DOHH2 (cell line): ENCODE measurements at regions not wholly inside any gene's neighbourhood (a gene's known extent, or its start where the extent isn't known, plus 50 kb on each side); places are given as distances from the start of the nearest gene placed in this dataset.

ENCODE experiments used
- H3F3A ChIP-seq: fragments of 200-600 bp; sonication (generic), shearing (Covaris generic); 2 replicates; pipeline ENCODE4 v1.6.0; 2016; ENCODE audit warnings: antibody characterized with exemption, mild to moderate bottlenecking; ENCODE audit not compliant: control insufficient read depth, insufficient read depth
- H3K27ac ChIP-seq: fragments of 200-600 bp; sonication (generic); 2 replicates; pipeline ENCODE4 v1.5.1; 2014; ENCODE audit warnings: low read depth, mild to moderate bottlenecking, low read length, moderate library complexity
- H3K27me3 ChIP-seq: fragments of 200-600 bp; sonication (generic); 2 replicates; pipeline ENCODE4 v1.6.1; 2014; ENCODE audit warnings: mild to moderate bottlenecking, low read length, mixed read lengths; ENCODE audit not compliant: control insufficient read depth
- H3K36me3 ChIP-seq: fragments of 200-600 bp; sonication (generic); 2 replicates; pipeline ENCODE4 v1.6.1; 2014; ENCODE audit warnings: mild to moderate bottlenecking, low read length, moderate library complexity, mixed read lengths; ENCODE audit not compliant: control insufficient read depth
- H3K4me1 ChIP-seq: fragments of 200-600 bp; sonication (generic); 2 replicates; pipeline ENCODE4 v1.6.1; 2014; ENCODE audit warnings: mild to moderate bottlenecking, low read length, mixed read lengths; ENCODE audit not compliant: control insufficient read depth
- H3K4me2 ChIP-seq: fragments of 200-600 bp; sonication (generic); 2 replicates; pipeline ENCODE4 v1.6.0; 2014; ENCODE audit warnings: mild to moderate bottlenecking, low read length, moderate library complexity
- H3K4me3 ChIP-seq: fragments of 200-600 bp; sonication (generic); 2 replicates; pipeline ENCODE4 v1.5.1; 2014; ENCODE audit warnings: mild to moderate bottlenecking, low read length, mixed read lengths
- H3K79me2 ChIP-seq: fragments of 200-600 bp; sonication (generic); 2 replicates; pipeline ENCODE4 v1.6.1; 2014; ENCODE audit warnings: mild to moderate bottlenecking, low read length, mixed read lengths; ENCODE audit not compliant: control insufficient read depth
- H3K9me2 ChIP-seq: fragments of 200-600 bp; sonication (generic); replicated peaks from 2 replicates; pipeline ENCODE4 v1.6.1; 2014; ENCODE audit warnings: mild to moderate bottlenecking, low read length, mixed read lengths; ENCODE audit not compliant: control insufficient read depth
- H3K9me3 ChIP-seq: fragments of 200-600 bp; sonication (generic); 2 replicates; pipeline ENCODE4 v1.6.1; 2014; ENCODE audit warnings: antibody characterized with exemption, low read length, mixed read lengths; ENCODE audit not compliant: control insufficient read depth, insufficient read depth
- H4K20me1 ChIP-seq: fragments of 200-600 bp; sonication (generic); 2 replicates; pipeline ENCODE4 v1.6.0; 2014; ENCODE audit warnings: low read depth, mild to moderate bottlenecking, antibody characterized with exemption, low read length, moderate library complexity; ENCODE audit not compliant: control insufficient read depth, insufficient read depth
- EZH2phosphoT487 ChIP-seq: fragments of 200-600 bp; sonication (generic); IDR thresholded peaks from 2 replicates; pipeline ENCODE4 v1.6.1; 2017; ENCODE audit warnings: borderline replicate concordance, mild to moderate bottlenecking, antibody characterized with exemption, low read length, moderate library complexity, mixed read lengths
- TF ChIP-seq, protein P1 (sequence below): fragments of 200-600 bp; sonication (generic); IDR thresholded peaks from one replicate; pipeline ENCODE4 v1.5.1; 2014; ENCODE audit warnings: antibody characterized with exemption, mild to moderate bottlenecking, low read depth, low read length; ENCODE audit not compliant: poor library complexity, severe bottlenecking

- Histone ChIP-seq H4K20me1 (no peaks in the 10 kb centered on the region), H3K4me1 (no peaks in the 10 kb centered on the region), H3K27me3 (no peaks in the 10 kb centered on the region), H3F3A (no peaks in the 10 kb centered on the region), H3K79me2 (no peaks in the 10 kb centered on the region), H3K9me3 (no peaks in the 10 kb centered on the region), H3K9me2 (no peaks in the 10 kb centered on the region), H3K36me3 (no peaks in the 10 kb centered on the region), H3K4me3 (no peak overlapping the region), H3K27ac (no peak overlapping the region), H3K4me2 (no peak overlapping the region)
- TF ChIP-seq, protein P1, sequence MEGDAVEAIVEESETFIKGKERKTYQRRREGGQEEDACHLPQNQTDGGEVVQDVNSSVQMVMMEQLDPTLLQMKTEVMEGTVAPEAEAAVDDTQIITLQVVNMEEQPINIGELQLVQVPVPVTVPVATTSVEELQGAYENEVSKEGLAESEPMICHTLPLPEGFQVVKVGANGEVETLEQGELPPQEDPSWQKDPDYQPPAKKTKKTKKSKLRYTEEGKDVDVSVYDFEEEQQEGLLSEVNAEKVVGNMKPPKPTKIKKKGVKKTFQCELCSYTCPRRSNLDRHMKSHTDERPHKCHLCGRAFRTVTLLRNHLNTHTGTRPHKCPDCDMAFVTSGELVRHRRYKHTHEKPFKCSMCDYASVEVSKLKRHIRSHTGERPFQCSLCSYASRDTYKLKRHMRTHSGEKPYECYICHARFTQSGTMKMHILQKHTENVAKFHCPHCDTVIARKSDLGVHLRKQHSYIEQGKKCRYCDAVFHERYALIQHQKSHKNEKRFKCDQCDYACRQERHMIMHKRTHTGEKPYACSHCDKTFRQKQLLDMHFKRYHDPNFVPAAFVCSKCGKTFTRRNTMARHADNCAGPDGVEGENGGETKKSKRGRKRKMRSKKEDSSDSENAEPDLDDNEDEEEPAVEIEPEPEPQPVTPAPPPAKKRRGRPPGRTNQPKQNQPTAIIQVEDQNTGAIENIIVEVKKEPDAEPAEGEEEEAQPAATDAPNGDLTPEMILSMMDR: no peak
- TF ChIP-seq EZH2phosphoT487: no peak
These were observed 370.4 kb downstream of the SOCS6 start for GRCh38 chr18:70659036-70659925.

DNA sequence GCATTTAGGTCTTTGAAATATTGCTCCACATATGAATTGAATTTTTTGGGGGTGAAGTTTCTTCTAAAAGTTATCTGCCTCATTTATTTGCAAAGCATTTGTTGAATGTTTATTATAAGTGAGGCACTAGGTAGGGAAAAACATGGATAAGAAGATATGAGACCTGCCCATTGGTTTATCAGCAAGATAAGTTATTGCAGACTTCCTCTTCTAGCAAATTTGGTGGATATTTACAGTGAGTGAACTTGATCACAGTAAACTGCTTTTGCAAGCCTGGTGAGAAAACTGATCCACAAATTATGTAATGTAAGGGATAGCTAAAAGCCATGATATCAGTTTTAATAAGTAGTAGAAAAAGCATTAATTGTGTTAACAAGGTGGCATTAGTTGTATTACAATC lies 364.8 kb downstream of the SOCS6 start:
- H3K36me3 ChIP-seq: no peaks in the 10 kb centered on the region
- H3F3A ChIP-seq: no peaks in the 10 kb centered on the region
- H3K4me1 ChIP-seq: no peaks in the 10 kb centered on the region
- H3K4me3 ChIP-seq: no peak overlapping the region
- no peaks in the 10 kb centered on the region for H3K79me2 ChIP-seq
- H3K4me2 ChIP-seq: no peak overlapping the region
- no peak overlapping the region for H3K27ac ChIP-seq
- no peaks in the 10 kb centered on the region for H4K20me1 ChIP-seq
- H3K27me3 ChIP-seq: no peaks in the 10 kb centered on the region
- H3K9me3 ChIP-seq: no peaks in the 10 kb centered on the region
- TF ChIP-seq, protein P1: no peak
- no peak for TF ChIP-seq EZH2phosphoT487
- H3K9me2 ChIP-seq: no peaks in the 10 kb centered on the region

DNA sequence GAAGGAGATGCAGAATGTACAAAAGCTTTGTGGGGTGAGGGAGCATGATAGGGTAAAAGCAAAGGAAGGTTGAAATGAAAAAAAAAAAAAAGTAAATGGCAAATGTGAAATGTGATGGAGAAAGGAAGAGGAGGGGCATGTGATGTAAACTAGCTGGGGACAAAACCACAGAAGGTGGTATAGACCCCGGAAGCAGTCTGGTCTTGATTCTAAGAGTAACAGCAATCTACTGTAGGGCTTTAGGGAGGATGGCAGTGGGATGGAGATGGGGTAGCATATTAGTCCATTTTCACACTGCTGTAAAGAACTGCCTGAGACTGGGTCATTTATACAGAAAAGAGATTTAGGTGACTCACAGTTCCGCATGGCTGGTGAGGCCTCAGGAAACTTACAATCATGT lies 362.0 kb downstream of the SOCS6 start:
- Histone ChIP-seq H3K27ac (no peak overlapping the region), H3K79me2 (no peaks in the 10 kb centered on the region), H3K9me3 (no peaks in the 10 kb centered on the region), H3K27me3 (no peaks in the 10 kb centered on the region), H3F3A (no peaks in the 10 kb centered on the region), H3K36me3 (no peaks in the 10 kb centered on the region), H3K4me3 (no peak overlapping the region), H3K9me2 (no peaks in the 10 kb centered on the region), H3K4me2 (no peak overlapping the region), H3K4me1 (no peaks in the 10 kb centered on the region), H4K20me1 (no peaks in the 10 kb centered on the region)
- TF ChIP-seq, protein P1: no peak
- TF ChIP-seq EZH2phosphoT487: no peak
